ENCODE measurements at regions not wholly inside any gene's neighbourhood (a gene's known extent, or its start where the extent isn't known, plus 50 kb on each side); places are given as distances from the start of the nearest gene placed in this dataset.

- TF ChIP-seq CTCF (IDR thresholded peaks at IDR 0.05) (no peak), POLR2A (IDR thresholded peaks at IDR 0.05) (no peak)
Measured at GRCh38 chr3:154795582-154795981, 284.5 kb upstream of the MME start.

Measured in lower leg skin (tissue), 3 donors.